GM10266 (cell line): ENCODE measurements at regions not wholly inside any gene's neighbourhood (a gene's known extent, or its start where the extent isn't known, plus 50 kb on each side); places are given as distances from the start of the nearest gene placed in this dataset.

Source experiments
- DNase-seq: peaks from one replicate; pipeline ENCODE4 v3.0.0; 2012; ENCODE audit errors: extremely low spot score
- CTCF ChIP-seq: IDR thresholded peaks from 2 replicates; pipeline ENCODE4 v1.5.1; 2012; ENCODE audit warnings: mild to moderate bottlenecking, low read depth; ENCODE audit not compliant: control insufficient read depth, insufficient read depth; ENCODE audit errors: missing control alignments

- DNase-seq: no peak
- TF ChIP-seq CTCF: no peak
These were observed 244.5 kb upstream of the PRICKLE1 start for GRCh38 chr12:42834062-42834461.

GRCh38 chr12:42828836-42829235 lies 239.3 kb upstream of the PRICKLE1 start:
- no peak for TF ChIP-seq CTCF
- DNase-seq: no peak

GRCh38 chr12:42824327-42824726 lies 234.8 kb upstream of the PRICKLE1 start:
- DNase-seq: no peak
- TF ChIP-seq CTCF: no peak

GRCh38 chr12:42823679-42824078 lies 234.1 kb upstream of the PRICKLE1 start:
- TF ChIP-seq CTCF: no peak
- no peak for DNase-seq

DNA sequence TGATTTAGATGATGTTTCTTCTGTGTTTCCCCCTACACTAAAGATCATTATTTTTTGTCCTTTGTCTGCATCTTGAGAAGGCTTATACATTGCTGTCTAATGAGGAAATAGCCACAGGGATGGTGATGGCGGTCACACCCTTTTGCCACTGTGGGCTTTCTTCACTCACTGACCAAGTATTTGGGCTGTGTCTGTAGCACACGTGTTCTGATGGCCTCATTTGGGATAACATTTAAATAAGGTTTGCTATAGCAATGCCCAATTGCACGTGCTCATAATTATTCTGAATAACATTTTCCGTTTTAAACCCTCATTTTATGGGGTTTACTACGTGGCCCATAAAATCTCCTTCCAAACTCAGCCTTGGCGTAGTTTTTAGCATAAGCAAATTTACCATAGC lies 230.3 kb upstream of the PRICKLE1 start:
- no peak for DNase-seq
- TF ChIP-seq CTCF: no peak

DNA sequence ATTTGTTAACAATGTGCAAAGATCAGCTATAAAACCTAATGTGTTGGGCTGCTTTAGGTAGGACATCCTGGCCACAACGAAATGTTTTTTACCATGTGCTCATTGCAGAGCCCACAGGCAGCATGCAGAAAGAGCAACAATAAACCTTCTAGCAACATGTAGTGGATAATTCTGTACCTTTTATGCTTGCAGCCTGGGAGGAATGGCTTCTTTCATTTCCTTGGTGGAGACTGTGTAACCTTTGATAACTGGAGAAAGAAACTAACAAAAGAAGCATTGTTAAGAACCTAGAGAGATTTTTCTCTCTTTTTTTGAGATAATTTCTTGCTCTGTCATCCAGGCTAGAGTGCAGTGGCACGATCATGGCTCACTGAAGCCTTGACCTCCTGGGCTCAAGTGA lies 225.5 kb upstream of the PRICKLE1 start:
- TF ChIP-seq CTCF: no peak

DNA sequence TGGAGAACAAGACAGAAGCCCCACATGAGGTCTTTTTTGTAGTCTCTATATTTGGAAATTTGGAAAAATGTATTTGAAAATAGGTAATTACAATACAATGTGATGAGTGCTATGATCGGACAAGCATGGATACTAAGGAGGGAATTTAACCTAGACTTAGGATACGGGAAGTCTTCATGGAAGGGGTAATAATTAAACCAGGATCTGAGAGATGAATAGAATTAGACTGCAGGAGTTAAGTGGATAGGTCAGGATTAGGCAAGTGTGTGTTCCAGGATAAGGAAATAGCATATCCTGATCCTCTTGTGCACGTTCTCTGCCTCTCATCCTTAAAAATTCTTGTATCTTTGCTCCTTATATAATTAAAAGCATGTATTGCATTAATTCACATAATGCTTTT lies 223.3 kb upstream of the PRICKLE1 start:
- no peak for DNase-seq
- no peak for TF ChIP-seq CTCF

More for the DNA sequence above, 225.5 kb upstream of the PRICKLE1 start:
- DNase-seq: no peak
